A673 (cell line): ENCODE measurements at regions not wholly inside any gene's neighbourhood (a gene's known extent, or its start where the extent isn't known, plus 50 kb on each side); places are given as distances from the start of the nearest gene placed in this dataset.

ENCODE experiments used
- BruUV-seq: library from RNA; stranded (reverse); fragments of 400-500 nt; replicated peaks from 2 replicates; lab custom pipeline; 2021; lab: Mats Ljungman, UMichigan
- CTCF ChIA-PET: fragments of 300-600 bp; sonication (Branson Sonifier 250); formaldehyde crosslinking; loops from one replicate; lab custom pipeline; 2022; ENCODE audit warnings: antibody characterized with exemption; lab: Charles Lee
- POLR2A ChIA-PET: fragments of 300-600 bp; sonication (Branson Sonifier 250); formaldehyde crosslinking; loops from one replicate; lab custom pipeline; 2022; ENCODE audit warnings: antibody characterized with exemption; ENCODE audit not compliant: low non-redundant PET; lab: Charles Lee
- DNase-seq: peaks from one replicate; pipeline ENCODE4 v3.0.0-alpha.2; 2015; ENCODE audit warnings: low spot score
- H3K27ac ChIP-seq: fragments of 200-600 bp; sonication (generic); 2 replicates; pipeline ENCODE4 v1.5.1; 2016; ENCODE audit warnings: mixed run types, low read depth, mild to moderate bottlenecking, mixed read lengths, antibody characterized with exemption, low read length; ENCODE audit not compliant: poor library complexity, severe bottlenecking
- H3K27me3 ChIP-seq: fragments of 200-600 bp; sonication (generic); replicated peaks from 2 replicates; pipeline ENCODE4 v1.6.1; 2017; ENCODE audit warnings: mixed run types, low read depth, mild to moderate bottlenecking, mixed read lengths, antibody characterized with exemption, low read length; ENCODE audit not compliant: insufficient read depth, poor library complexity
- H3K36me3 ChIP-seq: fragments of 200-600 bp; sonication (generic); 2 replicates; pipeline ENCODE4 v1.6.1; 2016; ENCODE audit warnings: mixed run types, mild to moderate bottlenecking, mixed read lengths, antibody characterized with exemption, low read length; ENCODE audit not compliant: insufficient read depth, poor library complexity, severe bottlenecking
- H3K4me1 ChIP-seq: fragments of 200-600 bp; sonication (generic); 2 replicates; pipeline ENCODE4 v1.6.1; 2017; ENCODE audit warnings: mixed run types, mild to moderate bottlenecking, mixed read lengths, antibody characterized with exemption, low read length; ENCODE audit not compliant: insufficient read depth, poor library complexity, severe bottlenecking
- H3K4me3 ChIP-seq: fragments of 200-600 bp; sonication (generic); 2 replicates; pipeline ENCODE4 v1.5.1; 2016; ENCODE audit warnings: low read depth, mixed run types, mild to moderate bottlenecking, mixed read lengths, low read length; ENCODE audit not compliant: poor library complexity, severe bottlenecking
- H3K9me3 ChIP-seq: fragments of 200-600 bp; sonication (generic); 2 replicates; pipeline ENCODE4 v1.6.1; 2016; ENCODE audit warnings: mixed run types, low read depth, mild to moderate bottlenecking, mixed read lengths, antibody characterized with exemption, low read length; ENCODE audit not compliant: poor library complexity, severe bottlenecking
- EZH2 ChIP-seq: fragments of 200-600 bp; sonication (generic); IDR thresholded peaks from 2 replicates; pipeline ENCODE4 v1.6.1; 2017; ENCODE audit warnings: borderline replicate concordance, low read depth, mild to moderate bottlenecking, mixed read lengths, antibody characterized with exemption, low read length; ENCODE audit not compliant: poor library complexity, severe bottlenecking
- intact Hi-C: fragments of 100-400 bp; cut with micrococcal nuclease; formaldehyde crosslinking; loops from one replicate; pipeline ENCODE4 v1.10.0; 2022; ENCODE audit not compliant: unreplicated experiment
- TF ChIP-seq, protein P1 (sequence below): fragments of 300-800, 200-600 bp; sonication (generic); conservative IDR thresholded peaks from 2 replicates; pipeline ENCODE4 v1.5.1; 2017; ENCODE audit warnings: low read depth, mild to moderate bottlenecking, antibody characterized with exemption, low read length, moderate library complexity, mixed read lengths

DNA sequence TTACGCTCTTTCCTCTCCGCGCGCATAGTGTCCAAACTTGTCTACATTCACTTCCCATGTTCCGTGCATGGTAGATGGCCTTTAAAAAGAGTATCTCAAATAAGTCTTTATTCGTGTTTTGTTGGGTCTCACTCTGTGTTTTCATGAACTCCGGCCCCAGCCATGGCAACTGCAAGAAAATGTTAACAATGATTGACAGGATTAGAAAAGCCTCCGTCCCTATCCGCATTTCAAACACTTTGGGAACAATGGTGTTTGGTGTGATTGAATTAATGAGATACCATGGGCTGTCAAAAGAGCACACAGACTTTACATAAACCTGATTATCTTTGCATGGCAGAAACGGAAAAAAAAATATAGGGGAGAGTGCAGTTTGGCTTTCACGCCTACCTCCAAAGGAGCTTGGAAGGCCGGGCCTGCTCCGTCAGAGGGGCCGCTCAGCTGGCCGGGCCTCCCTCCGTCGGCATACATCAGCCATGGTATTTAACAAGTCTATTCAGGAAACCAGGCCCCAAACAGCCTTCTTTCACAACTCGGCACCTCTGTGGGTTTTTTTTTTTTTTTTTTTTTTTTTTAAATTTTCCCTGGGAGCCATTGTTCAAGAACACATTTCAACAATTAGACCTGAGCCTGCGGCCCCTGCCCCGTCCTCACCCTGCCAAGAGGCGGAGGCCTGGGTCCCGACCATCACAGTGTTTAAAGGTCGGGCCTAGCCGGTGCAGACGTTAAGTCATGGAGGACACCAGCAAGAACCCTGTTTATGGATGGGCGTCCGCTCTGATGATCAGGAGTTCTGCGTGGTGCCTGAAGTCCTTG, 323.8 kb upstream of the IRX4 start:
- TF ChIP-seq, protein P1, sequence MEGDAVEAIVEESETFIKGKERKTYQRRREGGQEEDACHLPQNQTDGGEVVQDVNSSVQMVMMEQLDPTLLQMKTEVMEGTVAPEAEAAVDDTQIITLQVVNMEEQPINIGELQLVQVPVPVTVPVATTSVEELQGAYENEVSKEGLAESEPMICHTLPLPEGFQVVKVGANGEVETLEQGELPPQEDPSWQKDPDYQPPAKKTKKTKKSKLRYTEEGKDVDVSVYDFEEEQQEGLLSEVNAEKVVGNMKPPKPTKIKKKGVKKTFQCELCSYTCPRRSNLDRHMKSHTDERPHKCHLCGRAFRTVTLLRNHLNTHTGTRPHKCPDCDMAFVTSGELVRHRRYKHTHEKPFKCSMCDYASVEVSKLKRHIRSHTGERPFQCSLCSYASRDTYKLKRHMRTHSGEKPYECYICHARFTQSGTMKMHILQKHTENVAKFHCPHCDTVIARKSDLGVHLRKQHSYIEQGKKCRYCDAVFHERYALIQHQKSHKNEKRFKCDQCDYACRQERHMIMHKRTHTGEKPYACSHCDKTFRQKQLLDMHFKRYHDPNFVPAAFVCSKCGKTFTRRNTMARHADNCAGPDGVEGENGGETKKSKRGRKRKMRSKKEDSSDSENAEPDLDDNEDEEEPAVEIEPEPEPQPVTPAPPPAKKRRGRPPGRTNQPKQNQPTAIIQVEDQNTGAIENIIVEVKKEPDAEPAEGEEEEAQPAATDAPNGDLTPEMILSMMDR = no peak
- TF ChIP-seq EZH2 = no peak
- Histone ChIP-seq H3K27ac (no peak overlapping the region), H3K4me1 (no peaks in the 10 kb centered on the region), H3K36me3 (no peaks in the 10 kb centered on the region), H3K27me3 (no peaks in the 10 kb centered on the region), H3K9me3 (no peaks in the 10 kb centered on the region), H3K4me3 (no peak overlapping the region)
- POLR2A ChIA-PET = no interaction called here
- CTCF ChIA-PET = no interaction called here
- intact Hi-C loops = no loop called here
- DNase-seq = no peak
- BruUV-seq = no TSS peak

DNA sequence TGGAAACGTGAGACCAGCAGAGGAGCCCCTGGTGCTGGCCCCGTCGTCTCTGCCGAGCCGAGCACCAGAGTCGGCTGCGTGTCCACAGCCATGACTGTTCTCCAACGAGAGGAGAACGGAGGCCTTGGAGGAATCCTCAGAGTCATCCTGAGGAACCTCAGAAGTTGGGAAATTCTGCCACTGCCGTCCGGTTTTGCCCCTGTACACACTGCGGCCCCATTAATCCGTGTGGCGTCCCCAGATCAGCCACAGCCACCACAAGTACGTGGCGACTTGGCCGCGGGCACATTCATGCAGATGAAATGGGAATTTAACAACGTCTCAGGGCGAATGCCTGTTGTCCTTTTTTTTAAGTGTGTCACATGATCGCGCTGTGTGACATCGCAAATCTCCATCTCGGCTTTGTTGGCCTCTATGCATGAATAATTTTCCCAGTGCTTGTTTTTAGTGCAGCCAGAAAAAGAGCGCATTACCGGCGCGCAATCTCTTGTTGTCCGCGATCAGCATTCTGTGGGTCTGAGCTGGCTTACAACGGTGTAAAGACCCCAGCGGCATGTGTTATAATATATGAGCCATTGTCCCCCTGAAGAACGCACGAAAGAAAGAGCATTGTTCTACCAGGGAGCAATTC, 323.0 kb upstream of the IRX4 start:
- no TSS peak for BruUV-seq
- POLR2A ChIA-PET = no interaction called here
- no peaks in the 10 kb centered on the region for H3K27me3 ChIP-seq
- H3K4me3 ChIP-seq = no peak overlapping the region
- DNase-seq = no peak
- no peaks in the 10 kb centered on the region for H3K4me1 ChIP-seq
- TF ChIP-seq, protein P1 = no peak
- no peak for TF ChIP-seq EZH2
- H3K36me3 ChIP-seq = no peaks in the 10 kb centered on the region
- intact Hi-C loops = no loop called here
- no peak overlapping the region for H3K27ac ChIP-seq
- CTCF ChIA-PET = no interaction called here
- no peaks in the 10 kb centered on the region for H3K9me3 ChIP-seq

DNA sequence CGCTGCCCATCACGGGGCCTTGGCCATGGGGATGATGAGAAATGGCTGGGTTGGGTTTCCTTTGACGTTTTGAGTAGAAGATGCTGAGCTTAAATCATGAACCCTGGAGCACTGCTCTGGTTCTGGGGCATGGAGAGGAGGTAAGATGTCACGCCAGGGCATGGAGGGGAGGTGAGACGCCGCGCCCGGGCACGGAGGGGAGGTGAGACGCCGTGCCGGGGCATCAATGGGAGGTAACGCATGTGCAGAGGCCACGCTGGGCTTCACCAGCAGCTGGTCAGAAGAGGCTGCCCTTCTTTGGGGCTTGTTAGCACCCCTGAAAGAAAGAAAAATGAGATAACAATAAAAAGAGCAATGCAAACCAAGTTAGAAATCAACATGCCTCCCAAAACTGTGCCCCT, 322.5 kb upstream of the IRX4 start:
- intact Hi-C loops = no loop called here
- BruUV-seq = no TSS peak
- no peak for DNase-seq
- ChIA-PET POLR2A (no interaction called here), CTCF (no interaction called here)
- Histone ChIP-seq H3K27ac (no peak overlapping the region), H3K27me3 (no peaks in the 10 kb centered on the region), H3K36me3 (no peaks in the 10 kb centered on the region), H3K9me3 (no peaks in the 10 kb centered on the region), H3K4me1 (no peaks in the 10 kb centered on the region), H3K4me3 (no peak overlapping the region)
- TF ChIP-seq, protein P1 = no peak
- TF ChIP-seq EZH2 = no peak
